ENCODE measurements at regions not wholly inside any gene's neighbourhood (a gene's known extent, or its start where the extent isn't known, plus 50 kb on each side); places are given as distances from the start of the nearest gene placed in this dataset.

GRCh38 chr20:55229451-55229850 is 754.1 kb downstream of the DOK5 start:
- H3K4me1 ChIP-seq (ENCODE audit: control insufficient read depth, extremely low read depth, insufficient read depth, low read length) = no peaks in the 10 kb centered on the region
- H3K79me2 ChIP-seq (ENCODE audit: control insufficient read depth, insufficient read depth, low read length) = no peaks in the 10 kb centered on the region
- H3K9me3 ChIP-seq (ENCODE audit: control insufficient read depth, insufficient read depth, low read depth, low read length) = no peaks in the 10 kb centered on the region
- no peak overlapping the region for H3K4me3 ChIP-seq (replicated peaks in 1 of 4; ENCODE audit: control extremely low read depth in 1 of 4, insufficient read depth in 1 of 4, low read depth in 3 of 4, low read length in 4 of 4)
- H3K36me3 ChIP-seq (ENCODE audit: control insufficient read depth, insufficient read depth, low read length) = no peaks in the 10 kb centered on the region
- no peaks in the 10 kb centered on the region for H3K27me3 ChIP-seq (ENCODE audit: control insufficient read depth, insufficient read depth, low read length)
- no peak for TF ChIP-seq CTCF (conservative IDR thresholded peaks at IDR 0.05 in 1 of 2, IDR thresholded peaks at IDR 0.05 in 1 of 2; ENCODE audit: low read depth in 1 of 2, low read length in 2 of 2)
- no peak for TF ChIP-seq EZH2 (IDR thresholded peaks at IDR 0.05; ENCODE audit: low read length, missing control alignments)
- no peak overlapping the region for H2AFZ ChIP-seq (ENCODE audit: low read length)
- no peak overlapping the region for H3K27ac ChIP-seq (ENCODE audit: insufficient read depth, low read length)
- H3K4me2 ChIP-seq (ENCODE audit: extremely low read depth, insufficient read depth, low read length) = no peak overlapping the region
- no peak for DNase-seq (ENCODE audit: low read depth in 2 of 2)
- H4K20me1 ChIP-seq (ENCODE audit: control insufficient read depth, extremely low read depth, insufficient read depth, low read length) = no peaks in the 10 kb centered on the region
- no peak overlapping the region for H3K9ac ChIP-seq (ENCODE audit: insufficient read depth, low read length)

- Histone ChIP-seq H4K20me1 (ENCODE audit: control insufficient read depth, extremely low read depth, insufficient read depth, low read length) (no peaks in the 10 kb centered on the region), H3K4me3 (replicated peaks in 1 of 4; ENCODE audit: control extremely low read depth in 1 of 4, insufficient read depth in 1 of 4, low read depth in 3 of 4, low read length in 4 of 4) (no peak overlapping the region), H3K9me3 (ENCODE audit: control insufficient read depth, insufficient read depth, low read depth, low read length) (no peaks in the 10 kb centered on the region), H3K27me3 (ENCODE audit: control insufficient read depth, insufficient read depth, low read length) (no peaks in the 10 kb centered on the region), H3K4me1 (ENCODE audit: control insufficient read depth, extremely low read depth, insufficient read depth, low read length) (no peaks in the 10 kb centered on the region), H3K4me2 (ENCODE audit: extremely low read depth, insufficient read depth, low read length) (no peak overlapping the region), H3K9ac (ENCODE audit: insufficient read depth, low read length) (no peak overlapping the region), H2AFZ (ENCODE audit: low read length) (no peak overlapping the region), H3K79me2 (ENCODE audit: control insufficient read depth, insufficient read depth, low read length) (no peaks in the 10 kb centered on the region), H3K27ac (ENCODE audit: insufficient read depth, low read length) (no peak overlapping the region), H3K36me3 (ENCODE audit: control insufficient read depth, insufficient read depth, low read length) (no peaks in the 10 kb centered on the region)
- no peak for TF ChIP-seq CTCF (conservative IDR thresholded peaks at IDR 0.05 in 1 of 2, IDR thresholded peaks at IDR 0.05 in 1 of 2; ENCODE audit: low read depth in 1 of 2, low read length in 2 of 2)
- TF ChIP-seq EZH2 (IDR thresholded peaks at IDR 0.05; ENCODE audit: low read length, missing control alignments) = no peak
- DNase-seq (ENCODE audit: low read depth in 2 of 2) = peak in 1 of 2 donors; percentile 50
These were observed 741.3 kb downstream of the DOK5 start for GRCh38 chr20:55216525-55217242.

GRCh38 chr20:55213653-55214052 is 738.3 kb downstream of the DOK5 start:
- no peak overlapping the region for H3K4me3 ChIP-seq (replicated peaks in 1 of 4; ENCODE audit: control extremely low read depth in 1 of 4, insufficient read depth in 1 of 4, low read depth in 3 of 4, low read length in 4 of 4)
- H4K20me1 ChIP-seq (ENCODE audit: control insufficient read depth, extremely low read depth, insufficient read depth, low read length) = no peaks in the 10 kb centered on the region
- no peaks in the 10 kb centered on the region for H3K27me3 ChIP-seq (ENCODE audit: control insufficient read depth, insufficient read depth, low read length)

More at GRCh38 chr20:55213653-55214052, 738.3 kb downstream of the DOK5 start:
- Histone ChIP-seq H3K4me1 (ENCODE audit: control insufficient read depth, extremely low read depth, insufficient read depth, low read length) (no peaks in the 10 kb centered on the region), H3K36me3 (ENCODE audit: control insufficient read depth, insufficient read depth, low read length) (no peaks in the 10 kb centered on the region), H2AFZ (ENCODE audit: low read length) (no peak overlapping the region), H3K79me2 (ENCODE audit: control insufficient read depth, insufficient read depth, low read length) (no peaks in the 10 kb centered on the region), H3K9me3 (ENCODE audit: control insufficient read depth, insufficient read depth, low read depth, low read length) (no peaks in the 10 kb centered on the region), H3K27ac (ENCODE audit: insufficient read depth, low read length) (no peak overlapping the region), H3K9ac (ENCODE audit: insufficient read depth, low read length) (no peak overlapping the region), H3K4me2 (ENCODE audit: extremely low read depth, insufficient read depth, low read length) (no peak overlapping the region)
- DNase-seq (ENCODE audit: low read depth in 2 of 2) = no peak
- TF ChIP-seq CTCF (conservative IDR thresholded peaks at IDR 0.05 in 1 of 2, IDR thresholded peaks at IDR 0.05 in 1 of 2; ENCODE audit: low read depth in 1 of 2, low read length in 2 of 2) (no peak), EZH2 (IDR thresholded peaks at IDR 0.05; ENCODE audit: low read length, missing control alignments) (no peak)

Measured in fibroblast of lung (primary cell).